MM.1S (cell line): ENCODE measurements at regions not wholly inside any gene's neighbourhood (a gene's known extent, or its start where the extent isn't known, plus 50 kb on each side); places are given as distances from the start of the nearest gene placed in this dataset.
A peak's percentile ranks its signal among the peaks of the same experiment; 100 is the strongest.

Experiments used
- DNase-seq: peaks from one replicate; pipeline ENCODE4 v3.0.0-alpha.2; 2015
- H2AFZ ChIP-seq: fragments of 300-600 bp; sonication (generic); 2 replicates; pipeline ENCODE4 v1.6.0; 2016; ENCODE audit warnings: antibody characterized with exemption, low read length
- H3F3A ChIP-seq: fragments of 300-600 bp; sonication (generic); 2 replicates; pipeline ENCODE4 v1.6.1; 2016; ENCODE audit warnings: mild to moderate bottlenecking, antibody characterized with exemption, low read length, moderate library complexity, mixed read lengths; ENCODE audit not compliant: insufficient read depth
- H3K27ac ChIP-seq: fragments of 300-600 bp; sonication (generic); 2 replicates; pipeline ENCODE4 v1.5.1; 2016; ENCODE audit warnings: mild to moderate bottlenecking, low read length
- H3K27me3 ChIP-seq: fragments of 300-600 bp; sonication (generic); replicated peaks from 2 replicates; pipeline ENCODE4 v1.6.0; 2016; ENCODE audit warnings: low read length; ENCODE audit not compliant: insufficient read depth
- H3K36me3 ChIP-seq: fragments of 300-600 bp; sonication (generic); replicated peaks from 2 replicates; pipeline ENCODE4 v1.6.1; 2016; ENCODE audit warnings: mild to moderate bottlenecking, low read length, mixed read lengths; ENCODE audit not compliant: insufficient read depth
- H3K4me1 ChIP-seq: fragments of 300-600 bp; sonication (generic); 2 replicates; pipeline ENCODE4 v1.6.1; 2016; ENCODE audit warnings: low read length, mixed read lengths
- H3K4me2 ChIP-seq: fragments of 300-600 bp; sonication (generic); 2 replicates; pipeline ENCODE4 v1.6.0; 2016; ENCODE audit warnings: low read depth, low read length
- H3K4me3 ChIP-seq: fragments of 300-600 bp; sonication (generic); 2 replicates; pipeline ENCODE4 v1.5.1; 2016; ENCODE audit warnings: low read length, mixed read lengths
- H3K79me2 ChIP-seq: fragments of 300-600 bp; sonication (generic); 2 replicates; pipeline ENCODE4 v1.6.1; 2016; ENCODE audit warnings: mixed run types, low read length, mixed read lengths
- H3K9ac ChIP-seq: fragments of 300-600 bp; sonication (generic); 2 replicates; pipeline ENCODE4 v1.6.1; 2016; ENCODE audit warnings: low read length, mixed read lengths
- H3K9me2 ChIP-seq: fragments of 300-600 bp; sonication (generic); replicated peaks from 2 replicates; pipeline ENCODE4 v1.6.1; 2016; ENCODE audit warnings: mild to moderate bottlenecking, low read length, mixed read lengths; ENCODE audit not compliant: insufficient read depth
- H3K9me3 ChIP-seq: fragments of 300-600 bp; sonication (generic); replicated peaks from 2 replicates; pipeline ENCODE4 v1.6.1; 2016; ENCODE audit warnings: mild to moderate bottlenecking, low read length, mixed read lengths; ENCODE audit not compliant: insufficient read depth
- H4K20me1 ChIP-seq: fragments of 300-600 bp; sonication (generic); 2 replicates; pipeline ENCODE4 v1.6.1; 2016; ENCODE audit warnings: mild to moderate bottlenecking, low read length, moderate library complexity, mixed read lengths; ENCODE audit not compliant: insufficient read depth
- CTCF ChIP-seq: fragments of 300-600 bp; sonication (generic); IDR thresholded peaks from 2 replicates; pipeline ENCODE4 v1.5.1; 2016; ENCODE audit warnings: antibody characterized with exemption, low read length, mixed read lengths
- EZH2 ChIP-seq: fragments of 300-600 bp; sonication (generic); optimal IDR thresholded peaks from 2 replicates; pipeline ENCODE3; 2017; ENCODE audit warnings: low read depth, mild to moderate bottlenecking, antibody characterized with exemption, low read length, mixed read lengths
- EZH2phosphoT487 ChIP-seq: fragments of 300-600 bp; sonication (generic); IDR thresholded peaks from 2 replicates; pipeline ENCODE4 v1.6.1; 2018; ENCODE audit warnings: antibody characterized with exemption, low read length

DNA sequence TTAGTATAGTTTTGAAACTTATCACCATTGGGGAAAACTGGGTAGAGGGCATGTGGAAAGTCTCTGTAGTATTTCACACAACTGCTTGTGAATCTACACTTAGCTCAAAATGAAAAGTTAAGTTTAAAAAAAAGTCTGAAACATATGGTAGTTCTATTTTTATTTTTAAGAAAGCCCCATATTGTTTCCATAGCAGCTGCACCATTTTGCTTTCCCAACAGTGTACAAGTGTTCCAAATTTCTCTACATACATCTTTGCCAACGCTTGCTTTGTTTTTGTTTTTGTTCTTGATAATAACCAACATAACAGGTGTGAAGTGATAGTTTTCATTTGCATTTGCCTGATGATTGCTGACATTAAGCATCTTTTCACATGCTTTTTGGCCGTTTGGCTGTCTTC lies 445.2 kb downstream of the FAM181B start:
- Histone ChIP-seq H3K9ac (no peak overlapping the region), H3K36me3 (no peaks in the 10 kb centered on the region), H3K4me3 (no peak overlapping the region), H2AFZ (no peak overlapping the region), H3K9me3 (no peaks in the 10 kb centered on the region), H3K4me2 (no peak overlapping the region), H3K4me1 (no peaks in the 10 kb centered on the region), H3K79me2 (no peaks in the 10 kb centered on the region), H4K20me1 (no peaks in the 10 kb centered on the region), H3F3A (no peaks in the 10 kb centered on the region), H3K27me3 (no peaks in the 10 kb centered on the region), H3K27ac (no peak overlapping the region), H3K9me2 (no peaks in the 10 kb centered on the region)
- no peak for DNase-seq
- TF ChIP-seq CTCF (no peak), EZH2phosphoT487 (no peak), EZH2 (no peak)

- Histone ChIP-seq H3K4me2 (no peak overlapping the region), H3K4me3 (no peak overlapping the region), H3K36me3 (no peaks in the 10 kb centered on the region), H3K9ac (no peak overlapping the region), H3K4me1 (peaks cover 5% of the 10 kb centered on the region; the same call in 1 of the 2 replicates), H4K20me1 (no peaks in the 10 kb centered on the region), H3K27me3 (no peaks in the 10 kb centered on the region), H3K9me2 (no peaks in the 10 kb centered on the region), H3F3A (no peaks in the 10 kb centered on the region), H3K9me3 (no peaks in the 10 kb centered on the region), H3K27ac (no peak overlapping the region), H2AFZ (no peak overlapping the region), H3K79me2 (no peaks in the 10 kb centered on the region)
- TF ChIP-seq CTCF (no peak), EZH2 (no peak), EZH2phosphoT487 (no peak)
- no peak for DNase-seq
Measured at GRCh38 chr11:82270870-82271269, 462.8 kb downstream of the FAM181B start.

- Histone ChIP-seq H3K4me2 (peak overlapping the region; percentile 48), H3K4me1 (peaks cover 5% of the 10 kb centered on the region; the same call in 1 of the 2 replicates), H3K4me3 (peak overlapping the region; percentile 2; the same call in 1 of the 2 replicates), H3K9ac (0 out of 2 replicates have a peak overlapping the region, but pooled peaks have one; percentile 1), H3K27ac (peak overlapping the region; percentile 33; the same call in 1 of the 2 replicates), H4K20me1 (no peaks in the 10 kb centered on the region), H3K27me3 (no peaks in the 10 kb centered on the region), H3F3A (no peaks in the 10 kb centered on the region), H3K36me3 (no peaks in the 10 kb centered on the region), H3K9me3 (no peaks in the 10 kb centered on the region), H3K9me2 (no peaks in the 10 kb centered on the region), H2AFZ (peak overlapping the region; percentile 64), H3K79me2 (no peaks in the 10 kb centered on the region)
- TF ChIP-seq EZH2 (no peak), CTCF (no peak), EZH2phosphoT487 (no peak)
- peak; percentile 49 for DNase-seq
Measured at GRCh38 chr11:82268627-82269026, 465.0 kb downstream of the FAM181B start.
